OCI-LY7 (cell line): ENCODE measurements at regions not wholly inside any gene's neighbourhood (a gene's known extent, or its start where the extent isn't known, plus 50 kb on each side); places are given as distances from the start of the nearest gene placed in this dataset.

Source experiments
- BruUV-seq: library from RNA; stranded (reverse); fragments of 400-500 nt; replicated peaks from 2 replicates; lab custom pipeline; 2021; lab: Mats Ljungman, UMichigan
- CTCF ChIA-PET: fragments of 300-600 bp; sonication (Branson Sonifier 250); formaldehyde crosslinking; loops from one replicate; lab custom pipeline; 2022; ENCODE audit warnings: antibody characterized with exemption; ENCODE audit not compliant: unreplicated experiment; lab: Charles Lee
- POLR2A ChIA-PET: fragments of 300-600 bp; sonication (Branson Sonifier 250); formaldehyde crosslinking; loops from one replicate; lab custom pipeline; 2022; ENCODE audit warnings: antibody characterized with exemption; lab: Charles Lee
- DNase-seq: peaks from one replicate; pipeline ENCODE4 v3.0.0-alpha.2; 2015; ENCODE audit warnings: low spot score
- H2AFZ ChIP-seq: fragments of 200-600 bp; sonication (generic), shearing (Covaris generic); 2 replicates; pipeline ENCODE4 v1.6.1; 2014; ENCODE audit warnings: mild to moderate bottlenecking, antibody characterized with exemption, low read length, moderate library complexity
- H3K27ac ChIP-seq: fragments of 200-600 bp; sonication (generic); 2 replicates; pipeline ENCODE4 v1.5.1; 2014; ENCODE audit warnings: mixed run types, low read depth, mild to moderate bottlenecking, moderate library complexity, low read length, inconsistent platforms; ENCODE audit not compliant: poor library complexity, severe bottlenecking
- H3K36me3 ChIP-seq: fragments of 200-600 bp; sonication (generic); 2 replicates; pipeline ENCODE4 v1.6.1; 2014; ENCODE audit warnings: mild to moderate bottlenecking, antibody characterized with exemption, low read length, moderate library complexity, mixed read lengths; ENCODE audit not compliant: insufficient read depth
- H3K4me1 ChIP-seq: fragments of 200-600 bp; sonication (generic); 2 replicates; pipeline ENCODE4 v1.5.1; 2014; ENCODE audit warnings: mild to moderate bottlenecking, low read length; ENCODE audit not compliant: insufficient read depth, poor library complexity, severe bottlenecking
- H3K4me2 ChIP-seq: fragments of 200-600 bp; sonication (generic); 2 replicates; pipeline ENCODE4 v1.6.1; 2014; ENCODE audit warnings: mild to moderate bottlenecking, low read length
- H3K4me3 ChIP-seq: fragments of 200-600 bp; sonication (generic); 2 replicates; pipeline ENCODE4 v1.5.1; 2014; ENCODE audit warnings: mild to moderate bottlenecking, low read depth, low read length; ENCODE audit not compliant: poor library complexity, severe bottlenecking
- H3K79me2 ChIP-seq: fragments of 200-600 bp; sonication (generic); 2 replicates; pipeline ENCODE4 v1.6.1; 2016; ENCODE audit warnings: low read depth, mild to moderate bottlenecking, low read length, moderate library complexity, mixed read lengths; ENCODE audit not compliant: insufficient read depth
- H3K9me2 ChIP-seq: fragments of 200-600 bp; sonication (generic); 2 replicates; pipeline ENCODE4 v1.6.1; 2016; ENCODE audit warnings: mild to moderate bottlenecking, low read length, mixed read lengths; ENCODE audit not compliant: insufficient read depth
- H3K9me3 ChIP-seq: fragments of 200-600 bp; sonication (generic); 2 replicates; pipeline ENCODE4 v1.6.1; 2014; ENCODE audit warnings: mild to moderate bottlenecking, mixed run types, low read length, mixed read lengths
- H4K20me1 ChIP-seq: fragments of 200-600 bp; sonication (generic); 2 replicates; pipeline ENCODE4 v1.6.1; 2014; ENCODE audit warnings: mild to moderate bottlenecking, antibody characterized with exemption, low read length, moderate library complexity, mixed read lengths; ENCODE audit not compliant: insufficient read depth
- CTCF ChIP-seq: fragments of 200-600 bp; sonication (generic); conservative IDR thresholded peaks from 2 replicates; pipeline ENCODE4 v1.5.1; 2014; ENCODE audit warnings: mild to moderate bottlenecking, antibody characterized with exemption, low read length, moderate library complexity, mixed read lengths
- EZH2phosphoT487 ChIP-seq: fragments of 200-600 bp; sonication (generic); IDR thresholded peaks from 2 replicates; pipeline ENCODE4 v1.6.1; 2018; ENCODE audit warnings: low read depth, borderline replicate concordance, mild to moderate bottlenecking, mixed run types, antibody characterized with exemption, low read length, moderate library complexity, mixed read lengths
- intact Hi-C: fragments of 100-400 bp; cut with micrococcal nuclease; formaldehyde crosslinking; loops from one replicate; pipeline ENCODE4 v1.10.0; 2022; ENCODE audit not compliant: unreplicated experiment

GRCh38 chr11:87810486-87810885 is 364.8 kb downstream of the RAB38 start:
- Histone ChIP-seq H2AFZ (no peak overlapping the region), H3K27ac (no peak overlapping the region), H3K9me2 (no peaks in the 10 kb centered on the region), H3K4me2 (no peak overlapping the region), H3K4me3 (no peak overlapping the region), H3K36me3 (no peaks in the 10 kb centered on the region), H3K79me2 (no peaks in the 10 kb centered on the region), H3K9me3 (no peaks in the 10 kb centered on the region), H3K4me1 (no peaks in the 10 kb centered on the region), H4K20me1 (no peaks in the 10 kb centered on the region)
- ChIA-PET POLR2A (no interaction called here), CTCF (no interaction called here)
- DNase-seq = no peak
- TF ChIP-seq CTCF (no peak), EZH2phosphoT487 (no peak)
- no TSS peak for BruUV-seq
- intact Hi-C loops = no loop called here

GRCh38 chr11:87809256-87809655 is 366.0 kb downstream of the RAB38 start:
- Histone ChIP-seq H3K79me2 (no peaks in the 10 kb centered on the region), H3K4me2 (no peak overlapping the region), H3K4me1 (no peaks in the 10 kb centered on the region), H3K27ac (no peak overlapping the region), H3K9me2 (no peaks in the 10 kb centered on the region), H4K20me1 (no peaks in the 10 kb centered on the region), H3K36me3 (no peaks in the 10 kb centered on the region), H3K4me3 (no peak overlapping the region), H3K9me3 (no peaks in the 10 kb centered on the region), H2AFZ (no peak overlapping the region)
- CTCF ChIA-PET = no interaction called here
- DNase-seq = no peak
- TF ChIP-seq EZH2phosphoT487 (no peak), CTCF (no peak)
- intact Hi-C loops = no loop called here
- BruUV-seq = no TSS peak
- POLR2A ChIA-PET = interaction anchor here (0.6 to 1.0 kb wide), 3 partner anchors 11 to 824 kb away, joined by 3 read pairs; no protein-coding TSS in a partner anchor

GRCh38 chr11:87804176-87804575 is 371.1 kb downstream of the RAB38 start:
- ChIA-PET CTCF (no interaction called here), POLR2A (no interaction called here)
- Histone ChIP-seq H3K4me3 (no peak overlapping the region), H3K27ac (no peak overlapping the region), H3K4me2 (no peak overlapping the region), H2AFZ (no peak overlapping the region), H3K36me3 (no peaks in the 10 kb centered on the region), H3K9me3 (no peaks in the 10 kb centered on the region), H3K79me2 (no peaks in the 10 kb centered on the region), H4K20me1 (no peaks in the 10 kb centered on the region), H3K4me1 (no peaks in the 10 kb centered on the region), H3K9me2 (no peaks in the 10 kb centered on the region)
- no TSS peak for BruUV-seq
- intact Hi-C loops = no loop called here
- no peak for TF ChIP-seq EZH2phosphoT487
- no peak for TF ChIP-seq CTCF
- no peak for DNase-seq
